HK-2 (cell line): ENCODE measurements at regions not wholly inside any gene's neighbourhood (a gene's known extent, or its start where the extent isn't known, plus 50 kb on each side); places are given as distances from the start of the nearest gene placed in this dataset.
"Not testable (repeated sequence)": the region's sequence is repeated elsewhere in the genome, so short reads cannot be mapped to it uniquely, and the experiment has no call there.

ENCODE experiments used
- DNase-seq: peaks from one replicate; pipeline ENCODE4 v3.0.0-alpha.2; 2018; ENCODE audit not compliant: unreplicated experiment

DNA sequence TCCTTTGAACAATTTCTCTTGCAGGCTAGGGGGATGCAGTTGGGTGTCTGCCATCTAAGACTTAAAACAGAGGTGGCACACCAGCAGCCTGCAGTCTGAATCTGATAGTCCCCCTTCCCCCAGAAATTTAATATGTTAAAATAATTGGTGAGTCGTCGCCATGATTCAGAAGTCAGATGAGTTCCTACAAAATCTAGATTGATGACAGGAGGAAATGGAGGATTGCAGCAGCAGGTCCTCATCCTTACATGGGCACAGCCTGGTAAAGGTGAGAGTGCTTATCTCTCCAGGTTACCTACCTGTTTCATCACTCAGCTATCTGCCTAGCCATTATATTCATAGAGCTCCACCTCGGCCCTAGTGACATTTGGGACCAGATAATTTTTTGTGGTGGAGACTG lies 112.3 kb downstream of the PCSK1 start:
- no peak for DNase-seq

DNA sequence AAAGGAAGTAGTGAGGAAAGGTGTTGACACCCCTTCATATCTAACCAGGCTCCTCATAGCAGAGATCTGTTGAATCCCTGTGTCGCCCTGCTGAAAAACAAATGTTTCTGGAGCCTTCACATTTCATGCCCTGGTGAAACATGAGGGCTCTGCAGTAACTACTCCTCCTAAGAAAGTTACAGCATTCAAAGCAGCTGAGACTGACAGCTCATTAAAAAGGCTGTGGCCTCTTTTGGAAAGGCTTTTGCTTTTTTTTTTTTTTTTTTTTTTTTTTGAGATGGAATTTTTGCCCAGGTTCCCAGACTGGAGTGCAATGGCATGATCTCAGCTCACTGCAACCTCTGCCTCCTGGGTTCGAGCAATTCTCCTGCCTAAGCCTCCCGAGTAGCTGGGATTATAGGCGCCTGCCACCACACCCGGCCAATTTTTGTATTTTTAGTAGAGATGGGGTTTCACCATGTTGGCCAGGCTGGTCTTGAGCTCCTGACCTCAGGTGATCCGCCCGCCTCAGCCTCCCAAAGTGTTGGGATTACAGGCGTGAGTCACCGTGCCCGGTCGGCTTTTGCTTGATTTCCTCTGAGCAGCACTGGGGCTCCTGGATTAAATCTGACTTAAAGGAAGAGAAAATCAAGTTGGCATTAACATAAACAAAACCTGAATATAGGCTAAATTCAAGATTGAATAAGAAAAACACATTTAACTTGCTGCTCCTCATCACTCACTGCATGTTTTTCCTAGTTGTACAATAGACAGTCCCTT lies 112.9 kb downstream of the PCSK1 start:
- not testable (repeated sequence) for DNase-seq

DNA sequence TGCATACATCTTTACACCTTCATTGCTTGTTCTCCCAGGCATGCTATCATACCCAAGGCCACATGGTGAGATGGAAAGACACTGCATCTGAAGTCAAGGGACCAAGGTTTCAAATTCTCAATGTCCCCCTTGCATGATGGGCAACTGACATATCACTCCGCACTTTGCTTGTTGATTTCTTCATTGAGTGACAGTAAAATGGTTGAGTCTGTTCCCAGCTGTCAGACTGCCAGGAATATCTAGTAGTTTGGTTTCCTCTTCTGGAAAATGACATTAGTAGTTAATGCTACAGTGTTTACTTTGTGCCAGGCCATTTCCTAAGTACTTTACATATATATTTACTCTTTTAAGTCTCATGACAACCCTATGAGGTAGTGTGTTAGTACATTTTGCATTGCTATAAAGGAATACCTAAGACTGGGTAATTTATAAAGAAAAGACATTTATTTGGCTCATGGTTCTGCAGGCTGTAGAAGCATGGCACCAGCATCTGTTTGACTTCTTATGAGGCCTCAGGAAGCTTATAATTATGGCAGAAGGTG lies 114.4 kb downstream of the PCSK1 start:
- DNase-seq: no peak

DNA sequence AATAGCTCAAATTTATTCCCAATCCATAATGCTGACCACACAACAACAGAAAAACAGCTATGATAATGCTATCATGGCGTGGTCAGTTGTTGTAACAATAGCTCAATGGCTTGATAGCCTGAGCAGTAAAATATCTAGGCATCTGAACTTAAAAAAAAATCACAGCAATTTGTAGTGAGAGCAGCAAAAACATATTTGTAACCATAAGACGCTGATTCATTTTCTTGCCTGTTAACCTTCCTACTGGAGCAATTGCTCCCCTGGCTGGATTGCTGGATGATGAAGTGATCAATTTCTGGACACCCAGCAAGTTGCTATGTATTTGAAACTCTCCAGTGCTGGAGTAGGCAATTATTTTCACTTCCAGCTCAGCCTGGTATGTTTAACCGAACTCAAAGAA lies 115.1 kb downstream of the PCSK1 start:
- DNase-seq: no peak

DNA sequence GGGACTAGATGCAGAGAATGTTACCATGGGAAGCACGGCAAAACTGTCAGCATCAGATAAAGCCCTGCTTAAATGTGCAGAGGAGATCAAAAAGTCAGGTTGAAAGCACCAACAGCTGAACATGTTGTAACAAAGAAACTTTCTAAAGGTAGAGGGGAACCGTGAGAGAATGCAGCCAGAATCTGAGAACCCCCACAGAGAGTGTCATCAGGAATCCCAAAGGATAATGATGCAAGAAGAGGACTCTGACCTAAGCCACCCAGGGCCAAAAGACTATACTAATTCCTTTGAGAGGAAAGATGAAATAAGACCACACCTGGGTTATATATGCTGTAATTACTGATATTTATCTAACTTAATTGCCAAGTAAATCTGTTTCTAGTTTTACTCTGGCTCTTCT lies 116.6 kb downstream of the PCSK1 start:
- DNase-seq: no peak

DNA sequence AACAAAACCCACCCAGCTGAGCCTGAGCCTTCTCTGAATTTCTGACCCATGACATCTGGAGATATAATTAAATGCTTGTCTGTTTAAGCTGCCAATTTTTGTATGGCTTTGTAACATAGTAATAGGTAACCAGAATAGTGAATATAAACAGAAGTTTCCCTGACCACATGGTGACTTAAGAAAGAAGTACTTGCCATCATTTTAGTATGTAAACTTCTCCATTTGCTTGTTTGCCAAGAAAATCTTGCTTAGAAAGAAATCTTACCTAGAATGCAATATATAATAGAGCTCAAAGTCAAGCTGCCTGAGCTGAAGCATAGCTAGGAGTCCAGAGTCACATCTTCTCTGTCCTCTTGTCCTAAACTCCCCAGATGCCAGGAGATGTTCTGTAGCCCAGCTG lies 117.0 kb downstream of the PCSK1 start:
- no peak for DNase-seq

DNA sequence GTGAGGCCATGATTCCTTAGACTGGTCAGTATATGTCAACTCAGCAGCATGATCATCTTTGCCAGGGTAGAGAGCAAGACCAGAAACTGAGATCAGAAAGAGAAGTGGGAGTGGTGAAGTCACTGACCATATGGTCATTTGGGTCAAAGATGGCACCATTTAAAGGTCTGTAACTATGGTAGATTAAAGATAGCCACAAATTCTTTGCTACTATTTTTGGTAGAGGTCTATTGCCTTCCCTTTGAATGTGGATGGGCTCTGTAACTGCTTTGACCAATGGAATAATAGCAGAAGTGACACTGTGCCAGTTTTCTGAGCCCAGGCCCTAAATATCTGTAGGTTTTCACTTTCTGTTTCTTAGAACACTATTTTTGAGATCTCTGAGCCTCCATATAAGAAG lies 117.6 kb downstream of the PCSK1 start:
- DNase-seq: no peak

DNA sequence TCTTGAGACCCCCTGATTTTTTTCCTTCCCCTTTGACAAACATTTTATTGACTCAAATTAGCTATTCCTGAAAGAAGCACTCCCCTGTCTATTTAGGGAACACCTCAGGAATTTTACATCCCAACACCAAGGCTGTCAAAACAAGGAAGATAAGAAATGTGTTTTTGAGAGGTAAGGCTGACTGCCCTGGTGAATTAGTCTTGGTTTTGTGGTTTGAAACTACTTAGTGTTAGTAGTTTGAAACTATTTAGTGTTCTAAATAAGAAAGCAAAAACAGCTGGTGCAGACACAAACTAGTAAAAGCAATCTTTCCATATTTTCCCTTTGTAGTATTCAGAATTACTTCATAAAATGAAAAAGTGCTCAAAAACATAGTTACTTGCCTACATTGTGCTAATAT lies 120.7 kb downstream of the PCSK1 start:
- DNase-seq: no peak

DNA sequence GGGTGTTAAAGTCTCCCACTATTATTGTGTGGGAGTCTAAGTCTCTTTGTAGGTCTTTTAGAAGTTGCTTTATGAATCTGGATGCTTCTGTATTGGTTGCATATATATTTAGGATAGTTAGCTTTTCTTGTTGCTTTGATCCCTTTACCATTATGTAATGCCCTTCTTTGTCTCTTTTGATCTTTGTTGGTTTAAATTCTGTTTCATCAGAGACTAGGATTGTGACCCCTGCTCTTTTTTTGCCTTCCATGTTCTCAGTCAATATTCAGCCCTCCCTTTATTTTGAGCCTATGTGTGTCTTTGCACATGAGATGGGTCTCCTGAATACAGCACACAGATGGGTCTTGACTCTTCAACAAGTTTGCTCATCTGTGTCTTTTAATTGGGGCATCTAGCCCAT lies 126.0 kb downstream of the PCSK1 start:
- not testable (repeated sequence) for DNase-seq

DNA sequence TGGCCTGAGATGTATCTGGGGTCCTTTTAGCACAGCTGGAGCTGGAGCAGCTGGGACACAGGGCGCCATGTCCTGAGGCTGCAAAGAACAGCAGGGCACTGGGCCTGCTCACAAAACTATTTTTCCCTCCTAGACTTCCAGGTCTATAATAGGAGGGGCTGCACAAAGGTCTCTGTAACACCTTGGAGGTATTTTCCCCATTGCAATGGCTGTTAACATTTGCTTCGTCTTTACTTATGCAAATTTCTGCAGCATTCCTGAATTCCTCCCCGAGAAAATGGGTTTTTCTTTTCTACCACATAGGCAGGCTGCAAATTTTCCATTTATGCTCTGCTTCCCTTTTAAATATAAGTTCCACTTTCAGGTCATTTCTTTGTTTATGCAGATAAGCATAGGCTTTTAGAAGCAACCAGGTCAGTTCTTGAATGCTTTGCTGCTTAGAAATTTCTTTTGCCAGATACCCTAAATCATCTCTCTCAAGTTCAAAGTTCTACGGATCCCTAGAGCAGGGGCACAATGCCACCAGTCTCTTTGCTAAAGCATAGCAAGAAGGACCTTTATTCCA lies 130.8 kb downstream of the PCSK1 start:
- no peak for DNase-seq

DNA sequence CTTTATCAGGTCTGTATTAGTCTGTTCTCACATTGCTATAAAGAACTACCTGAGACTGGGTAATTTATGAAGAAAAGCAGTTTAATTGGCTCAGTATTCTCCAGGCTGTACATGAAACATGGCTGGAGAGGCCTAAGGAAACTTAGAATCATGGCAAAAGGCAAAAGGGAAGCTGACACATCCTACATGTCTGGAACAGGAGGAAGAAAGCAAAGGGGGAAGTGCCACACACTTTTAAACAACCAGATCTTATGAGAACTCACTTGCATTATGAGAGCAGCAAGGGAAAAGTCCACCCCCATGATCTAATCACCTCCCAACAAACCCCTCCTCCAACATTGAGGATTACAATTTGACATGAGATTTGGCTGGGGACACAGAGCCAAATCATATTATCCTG lies 132.1 kb downstream of the PCSK1 start:
- DNase-seq: no peak

DNA sequence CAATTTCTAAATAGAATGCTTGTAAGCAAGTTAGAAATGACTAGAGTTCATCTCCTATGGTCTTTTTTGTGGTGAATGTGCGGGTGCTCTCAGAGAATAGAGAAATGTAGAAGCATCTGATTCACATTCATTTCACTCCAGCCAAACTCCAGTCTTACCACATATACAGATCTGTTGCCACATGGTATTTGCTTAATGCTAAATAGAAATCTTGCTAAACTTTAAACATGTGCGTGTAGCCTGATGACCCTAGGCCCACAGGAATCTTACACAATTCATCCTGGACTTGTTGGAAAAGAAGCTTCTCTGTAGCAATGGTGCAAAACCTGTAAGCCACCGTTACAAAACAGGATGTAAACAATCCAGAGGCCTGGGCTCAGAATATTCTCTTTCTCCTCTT lies 135.2 kb downstream of the PCSK1 start:
- no peak for DNase-seq

DNA sequence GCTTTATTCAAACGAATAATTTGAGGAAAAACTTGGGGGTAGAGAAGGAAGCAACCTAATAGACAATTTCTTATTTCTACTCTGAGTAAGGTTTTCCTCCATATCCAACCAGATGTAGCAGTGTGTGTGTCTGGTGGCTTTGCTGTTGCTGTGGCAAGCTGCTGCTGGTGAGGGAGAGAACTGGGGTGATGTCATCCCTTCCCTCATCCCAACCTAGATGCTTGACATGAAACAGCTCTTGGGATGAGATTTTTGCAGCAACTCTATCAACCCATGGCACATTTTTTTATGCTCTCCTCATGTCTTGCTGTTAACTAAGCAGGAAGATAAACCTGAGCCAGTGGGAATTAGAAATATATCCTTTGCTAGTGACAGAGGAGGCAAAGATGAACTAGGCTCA lies 135.8 kb downstream of the PCSK1 start:
- DNase-seq: no peak

DNA sequence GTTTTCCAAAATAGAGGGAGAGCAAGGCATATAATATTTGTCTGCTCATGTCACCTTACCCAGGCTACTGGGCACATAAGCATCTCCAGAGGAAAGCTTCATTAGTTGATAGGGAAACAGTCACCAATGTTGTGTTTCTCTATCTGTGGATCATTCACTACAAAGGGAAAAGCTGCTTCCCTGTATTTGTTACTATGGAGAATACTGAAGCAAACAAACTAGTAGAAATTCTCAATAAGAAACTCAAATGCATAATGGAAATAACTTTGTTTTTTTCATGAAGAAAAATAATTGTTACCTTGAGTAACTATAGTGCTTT lies 138.2 kb downstream of the PCSK1 start:
- no peak for DNase-seq

DNA sequence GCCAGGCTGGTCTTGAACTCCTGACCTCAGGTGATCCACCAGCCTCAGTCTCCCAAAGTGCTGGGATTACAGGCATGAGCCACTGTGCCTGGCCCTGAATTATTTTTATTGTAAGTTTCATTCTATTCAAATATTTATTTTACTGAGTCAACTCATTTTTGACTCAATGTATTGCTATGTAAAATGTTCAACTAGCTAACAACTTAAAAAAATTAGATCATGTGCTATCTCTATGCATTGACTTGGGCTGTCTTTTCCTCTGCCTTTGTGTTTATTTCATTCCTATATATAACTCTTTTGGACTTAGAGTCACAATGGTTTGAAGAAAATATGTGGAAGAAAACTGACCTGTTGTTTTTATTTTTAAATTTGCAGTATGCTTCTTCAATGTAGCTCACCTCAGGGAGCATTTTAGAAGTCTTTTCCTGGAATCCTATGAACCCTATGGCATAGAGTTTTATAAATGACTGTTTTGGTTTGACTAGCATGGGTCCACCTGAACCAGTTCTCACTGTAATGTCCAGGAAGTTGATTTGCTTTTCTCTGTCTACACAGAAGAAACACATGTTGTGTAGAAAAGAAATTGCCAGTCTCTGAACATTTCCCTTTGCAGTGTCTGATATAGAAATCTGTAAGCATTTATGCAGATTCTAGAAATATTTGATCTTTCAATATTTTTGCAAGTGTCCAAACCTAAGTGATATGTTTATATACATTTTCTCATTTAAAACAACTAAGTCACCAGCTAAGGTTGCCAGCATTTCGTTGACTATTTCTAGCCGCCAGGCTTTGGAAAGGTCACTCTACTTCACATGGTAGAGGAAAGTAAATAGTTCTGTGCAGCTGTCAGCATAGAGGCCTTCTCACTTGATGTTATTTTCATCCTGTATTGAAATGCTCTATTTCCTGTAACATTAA lies 138.8 kb downstream of the PCSK1 start:
- DNase-seq: no peak

DNA sequence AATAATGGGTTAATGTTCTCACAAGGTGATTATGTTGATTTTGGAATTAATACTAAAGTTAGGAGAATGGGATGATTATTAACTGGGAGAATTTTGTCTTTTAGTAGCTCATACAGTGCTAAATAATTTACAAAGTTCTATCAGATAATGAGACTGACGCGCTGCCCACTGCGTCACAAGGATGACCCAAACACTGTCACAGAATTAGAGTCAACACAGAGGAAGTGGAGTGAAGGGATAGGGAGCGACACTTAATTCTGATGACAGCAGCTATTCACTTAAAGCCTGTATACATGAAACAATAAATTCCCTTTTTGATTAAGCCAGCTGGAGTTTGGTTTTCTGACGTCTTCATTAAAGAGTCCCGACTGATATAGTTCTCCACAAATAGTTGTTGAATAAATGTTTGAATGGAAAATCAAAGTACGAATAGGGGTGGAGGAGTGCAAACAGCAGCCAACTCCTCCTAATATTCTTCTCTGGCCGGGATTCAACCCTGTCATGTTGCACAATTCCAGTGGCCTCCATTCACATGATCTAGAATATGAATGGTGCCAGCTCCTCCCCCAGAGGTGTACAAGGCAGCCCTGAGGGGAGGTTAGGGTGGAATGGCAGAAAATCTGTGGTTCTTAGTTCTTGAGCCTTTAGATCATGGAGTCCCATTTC lies 140.3 kb downstream of the PCSK1 start:
- DNase-seq: no peak

DNA sequence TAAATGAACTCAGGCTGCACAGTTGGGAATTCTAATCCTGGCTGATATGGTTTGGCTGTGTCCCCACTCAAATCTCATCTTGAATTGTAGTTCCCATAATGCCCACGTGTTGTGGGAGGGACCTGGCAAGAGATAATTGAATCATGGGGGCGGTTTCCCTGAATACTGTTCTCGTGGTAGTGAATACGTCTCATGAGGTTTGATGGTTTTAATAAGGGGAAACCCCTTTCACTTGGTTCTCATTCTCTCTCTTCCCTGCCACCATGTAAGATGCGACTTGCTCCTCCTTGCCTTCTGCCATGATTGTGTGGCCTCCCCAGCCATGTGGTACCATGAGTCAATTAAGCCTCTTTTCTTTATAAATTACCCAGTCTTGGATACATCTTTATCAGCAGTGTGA lies 143.8 kb downstream of the PCSK1 start:
- not testable (repeated sequence) for DNase-seq

DNA sequence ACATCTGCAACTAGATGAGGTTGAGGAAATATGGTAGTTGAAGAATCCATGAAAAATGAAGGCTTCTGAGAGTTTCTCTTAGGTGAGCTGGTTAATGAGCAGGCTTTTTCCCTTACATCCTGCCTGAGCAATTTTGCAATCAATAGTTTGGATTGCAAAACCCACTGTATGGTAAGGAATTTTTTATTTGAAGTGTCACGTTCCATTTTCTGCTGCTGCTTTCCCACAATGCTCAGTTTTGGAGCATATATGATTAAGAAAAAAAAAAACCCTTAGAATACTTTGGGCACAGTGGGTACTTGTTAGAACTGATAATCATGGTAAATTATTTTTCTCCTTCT lies 144.2 kb downstream of the PCSK1 start:
- DNase-seq: no peak

DNA sequence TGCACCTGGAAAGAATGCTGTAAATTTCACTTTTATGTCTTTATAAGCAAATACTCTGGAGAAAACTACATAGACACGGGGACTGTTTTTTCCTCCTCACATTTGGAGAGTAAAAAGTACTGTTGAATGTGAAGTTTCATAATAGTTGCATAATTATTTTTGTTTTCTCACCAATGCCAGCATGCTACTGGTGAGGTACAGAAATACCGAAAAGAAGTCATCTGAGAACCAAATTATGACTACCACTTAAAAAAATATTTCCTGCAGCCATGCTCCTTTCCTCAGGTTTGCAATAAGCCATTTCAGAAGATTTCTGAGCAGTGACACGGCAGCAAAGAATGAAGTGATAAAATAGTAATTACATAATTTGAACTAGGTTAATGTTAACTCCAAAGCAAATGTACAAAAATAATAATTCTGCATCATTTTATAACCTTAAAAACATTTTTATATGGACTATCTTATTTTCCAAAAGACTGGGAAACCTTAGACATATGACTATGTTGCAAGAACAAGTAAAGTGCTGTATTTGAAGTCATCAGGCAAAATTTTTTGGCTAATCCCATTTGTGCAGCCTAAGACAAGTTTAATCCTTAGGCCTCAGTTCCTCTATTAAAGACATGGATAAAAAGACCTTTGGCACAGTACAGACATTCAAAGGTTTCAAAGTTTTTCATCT lies 144.7 kb downstream of the PCSK1 start:
- no peak for DNase-seq

DNA sequence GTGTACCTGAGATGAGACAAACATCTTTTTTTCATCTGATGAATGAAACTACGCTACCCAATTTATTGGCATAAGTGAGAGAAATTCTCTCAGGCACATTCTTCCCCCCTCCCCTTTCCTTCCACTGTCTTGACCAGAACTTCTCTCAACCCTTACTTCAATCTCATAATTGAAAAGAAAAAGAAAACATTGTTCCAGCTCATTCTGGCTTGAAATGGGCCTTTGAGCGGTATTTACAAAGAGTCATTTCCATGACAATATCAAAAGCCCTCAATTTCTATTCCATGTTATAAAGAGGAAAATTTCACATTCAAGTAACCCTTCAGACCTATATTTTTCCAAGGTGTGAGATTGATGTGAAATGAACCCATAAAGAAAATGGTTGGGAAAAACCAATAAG lies 145.9 kb downstream of the PCSK1 start:
- no peak for DNase-seq

DNA sequence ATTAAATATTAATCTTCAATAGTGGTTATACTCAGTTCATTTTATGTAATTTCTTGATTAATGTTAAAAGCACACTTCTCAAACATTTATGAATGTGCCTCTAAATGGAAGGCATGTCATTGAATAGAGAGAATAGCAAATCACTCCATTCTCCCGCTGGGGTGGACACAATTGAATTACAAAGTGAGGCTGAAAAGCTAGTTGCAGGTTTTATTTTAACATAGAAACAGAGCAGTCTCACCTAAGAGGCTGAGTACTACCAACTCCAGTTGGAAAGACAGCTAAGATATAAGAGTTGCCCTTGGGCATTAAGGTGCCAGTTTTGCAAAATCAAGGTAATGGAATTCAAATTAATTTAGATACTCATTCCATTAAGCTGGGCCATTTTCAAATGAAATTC lies 147.2 kb downstream of the PCSK1 start:
- DNase-seq: no peak
